NK-92 (cell line): ENCODE measurements at regions not wholly inside any gene's neighbourhood (a gene's known extent, or its start where the extent isn't known, plus 50 kb on each side); places are given as distances from the start of the nearest gene placed in this dataset.

Source experiments
- DNase-seq: peaks from one replicate; lab custom pipeline; 2025; ENCODE audit not compliant: unreplicated experiment; lab: John Stamatoyannopoulos, UW

- DNase-seq: no peak
Observed at GRCh38 chr20:50242548-50242862, 51.9 kb downstream of the CEBPB start.

- no peak for DNase-seq
Observed at GRCh38 chr20:50242863-50243609, 52.4 kb downstream of the CEBPB start.

- DNase-seq: no peak
Observed at GRCh38 chr20:50243610-50244351, 53.2 kb downstream of the CEBPB start.

- DNase-seq: no peak
Observed at GRCh38 chr20:50244352-50245149, 53.9 kb downstream of the CEBPB start.

GRCh38 chr20:50245498-50246366 lies 55.1 kb downstream of the CEBPB start:
- DNase-seq: no peak

- DNase-seq: no peak
Observed at GRCh38 chr20:50246367-50247195, 56.0 kb downstream of the CEBPB start.

GRCh38 chr20:50247196-50248094 lies 56.8 kb downstream of the CEBPB start:
- no peak for DNase-seq

- DNase-seq: no peak
Observed at GRCh38 chr20:50248104-50248641, 57.5 kb downstream of the CEBPB start.

GRCh38 chr20:50249447-50250388 lies 59.1 kb downstream of the CEBPB start:
- DNase-seq: no peak

- no peak for DNase-seq
Observed at GRCh38 chr20:50250679-50251382, 60.2 kb downstream of the CEBPB start.

- no peak for DNase-seq
Observed at GRCh38 chr20:50251383-50251748, 60.7 kb downstream of the CEBPB start.

- no peak for DNase-seq
Observed at GRCh38 chr20:50251992-50252511, 61.4 kb downstream of the CEBPB start.

- no peak for DNase-seq
Observed at GRCh38 chr20:50252701-50253100, 62.1 kb downstream of the CEBPB start.

- no peak for DNase-seq
Observed at GRCh38 chr20:50253101-50253500, 62.5 kb downstream of the CEBPB start.

- DNase-seq: no peak
Observed at GRCh38 chr20:50254466-50255079, 63.9 kb downstream of the CEBPB start.

- DNase-seq: no peak
Observed at GRCh38 chr20:50256577-50256976, 65.9 kb downstream of the CEBPB start.
